H1 (cell line): ENCODE measurements at regions not wholly inside any gene's neighbourhood (a gene's known extent, or its start where the extent isn't known, plus 50 kb on each side); places are given as distances from the start of the nearest gene placed in this dataset.

Experiments used
- CTCF ChIA-PET: fragments of 300-600 bp; sonication (Branson Sonifier 250); formaldehyde crosslinking; loops from one replicate; lab custom pipeline; 2021; ENCODE audit not compliant: partially characterized antibody; lab: Charles Lee
- POLR2A ChIA-PET: fragments of 300-600 bp; sonication (Branson Sonifier 250); formaldehyde crosslinking; loops from one replicate; lab custom pipeline; 2021; ENCODE audit warnings: inconsistent platforms; ENCODE audit not compliant: partially characterized antibody; lab: Charles Lee
- DNase-seq, 2 experiments: peaks; one replicate each; pipeline versions ENCODE4 v3.0.0 to v3.0.0-alpha.2; 2010 to 2022; ENCODE audit warnings: low spot score in 2 of 2, low read depth in 1 of 2, mixed read lengths in 1 of 2
- FAIRE-seq: peaks from 2 replicates; lab custom pipeline; 2011; peaks lifted over from hg19 to GRCh38; lab: Jason Lieb, UNC
- H2AFZ ChIP-seq: 2 replicates; pipeline ENCODE4 v1.8.1; 2012; ENCODE audit warnings: low read length, inconsistent platforms
- H2AK5ac ChIP-seq: 2 replicates; pipeline ENCODE4 v1.6.1; 2013; ENCODE audit warnings: low read depth, low read length
- H2BK120ac ChIP-seq: replicated peaks from 2 replicates; pipeline ENCODE3; 2013; ENCODE audit warnings: low read depth, low read length, inconsistent platforms
- H2BK12ac ChIP-seq: 2 replicates; pipeline ENCODE4 v1.6.1; 2013; ENCODE audit warnings: low read depth, low read length
- H2BK15ac ChIP-seq: 2 replicates; pipeline ENCODE4 v1.6.1; 2013; ENCODE audit warnings: low read length
- H2BK20ac ChIP-seq: 2 replicates; pipeline ENCODE4 v1.6.1; 2013; ENCODE audit warnings: low read length
- H2BK5ac ChIP-seq: 2 replicates; pipeline ENCODE4 v1.6.1; 2013; ENCODE audit warnings: low read depth, low read length
- H3K14ac ChIP-seq: 2 replicates; pipeline ENCODE4 v1.6.1; 2013; ENCODE audit warnings: inconsistent platforms; ENCODE audit not compliant: insufficient read length
- H3K18ac ChIP-seq: 2 replicates; pipeline ENCODE4 v1.6.1; 2013; ENCODE audit warnings: low read length; ENCODE audit errors: extremely low read depth
- H3K23ac ChIP-seq: 2 replicates; pipeline ENCODE4 v1.6.1; 2013; ENCODE audit warnings: inconsistent platforms; ENCODE audit not compliant: insufficient read length
- H3K23me2 ChIP-seq: 2 replicates; pipeline ENCODE4 v1.6.1; 2013; ENCODE audit warnings: low read depth, low read length
- H3K27ac ChIP-seq: 2 replicates; pipeline ENCODE4 v1.6.1; 2011; ENCODE audit warnings: low read depth, low read length, inconsistent platforms
- H3K27me3 ChIP-seq, 4 experiments: replicated peaks in 1 of 4; 1 replicate in 1 of 4; 2 replicates in 3 of 4; pipeline versions ENCODE4 v1.6.1 to v1.8.1; 2011 to 2013; ENCODE audit warnings: low read length in 3 of 4, mild to moderate bottlenecking in 3 of 4, inconsistent platforms in 2 of 4, mixed read lengths in 2 of 4, moderate library complexity in 1 of 4; ENCODE audit not compliant: control insufficient read depth in 3 of 4, insufficient read depth in 3 of 4; ENCODE audit errors: extremely low read depth in 1 of 4
- H3K36me3 ChIP-seq, 4 experiments: 2 replicates each; pipeline versions ENCODE4 v1.6.1 to v1.8.1; 2011 to 2013; ENCODE audit warnings: mild to moderate bottlenecking in 4 of 4, low read length in 3 of 4, moderate library complexity in 2 of 4, control low read depth in 1 of 4, inconsistent platforms in 1 of 4; ENCODE audit not compliant: insufficient read depth in 4 of 4, control insufficient read depth in 2 of 4
- H3K4ac ChIP-seq: replicated peaks from 2 replicates; pipeline ENCODE3; 2013; ENCODE audit warnings: low read length, low read depth, mixed read lengths, inconsistent platforms; ENCODE audit not compliant: insufficient read length
- H3K4me1 ChIP-seq, 4 experiments: replicated peaks in 1 of 4; 1 replicate in 1 of 4; 2 replicates in 3 of 4; pipeline versions ENCODE4 v1.6.1 to v1.8.1; 2011 to 2013; ENCODE audit warnings: low read length in 3 of 4, inconsistent platforms in 2 of 4, mixed read lengths in 1 of 4; ENCODE audit not compliant: insufficient read depth in 4 of 4, control insufficient read depth in 3 of 4
- H3K4me2 ChIP-seq, 2 experiments: 2 replicates each; pipeline versions ENCODE4 v1.6.1 to v1.8.1; 2011 to 2013; ENCODE audit warnings: low read depth in 2 of 2, low read length in 2 of 2, control low read depth in 1 of 2, inconsistent platforms in 1 of 2, mild to moderate bottlenecking in 1 of 2; ENCODE audit not compliant: insufficient read depth in 1 of 2
- H3K4me3 ChIP-seq, 4 experiments: fragments of 200-600, 300-600 bp in 1 of 4; sonication (generic), shearing (Covaris generic), sonication (Bioruptor Twin) in 1 of 4; 2 replicates each; pipeline versions ENCODE4 v1.5.1 to v1.8.1; 2011 to 2016; ENCODE audit warnings: low read length in 4 of 4, low read depth in 3 of 4, control low read depth in 2 of 4, inconsistent platforms in 2 of 4, mild to moderate bottlenecking in 2 of 4, mixed read lengths in 1 of 4, moderate library complexity in 1 of 4; ENCODE audit not compliant: insufficient read depth in 2 of 4; ENCODE audit errors: extremely low read depth in 1 of 4
- H3K56ac ChIP-seq: replicated peaks from 2 replicates; pipeline ENCODE3; 2013; ENCODE audit warnings: low read depth, mild to moderate bottlenecking, mixed read lengths, low read length, inconsistent platforms; ENCODE audit not compliant: insufficient read length
- H3K79me1 ChIP-seq: 2 replicates; pipeline ENCODE4 v1.6.1; 2013; ENCODE audit warnings: low read depth, low read length, control low read depth
- H3K79me2 ChIP-seq, 2 experiments: 2 replicates each; pipeline versions ENCODE4 v1.6.1 to v1.8.1; 2012 to 2013; ENCODE audit warnings: low read length in 2 of 2, mild to moderate bottlenecking in 2 of 2, inconsistent platforms in 1 of 2; ENCODE audit not compliant: insufficient read depth in 2 of 2, control insufficient read depth in 1 of 2
- H3K9ac ChIP-seq, 4 experiments: replicated peaks in 1 of 4; 1 replicate in 1 of 4; 2 replicates in 3 of 4; pipeline versions ENCODE4 v1.6.1 to v1.8.1; 2011 to 2013; ENCODE audit warnings: low read depth in 3 of 4, low read length in 3 of 4, control low read depth in 2 of 4, mild to moderate bottlenecking in 2 of 4, moderate library complexity in 2 of 4, inconsistent platforms in 1 of 4; ENCODE audit errors: extremely low read depth in 1 of 4
- H3K9me3 ChIP-seq, 2 experiments: 2 replicates each; pipeline versions ENCODE4 v1.6.1 to v1.8.1; 2012 to 2013; ENCODE audit warnings: mild to moderate bottlenecking in 2 of 2, moderate library complexity in 2 of 2, control low read depth in 1 of 2, inconsistent platforms in 1 of 2, low read depth in 1 of 2, low read length in 1 of 2, mixed read lengths in 1 of 2; ENCODE audit not compliant: insufficient read depth in 2 of 2
- H4K20me1 ChIP-seq, 2 experiments: replicated peaks in 1 of 2; 2 replicates each; pipeline versions ENCODE3 to v1.8.1; 2011 to 2013; ENCODE audit warnings: inconsistent platforms in 2 of 2, low read length in 2 of 2, mild to moderate bottlenecking in 1 of 2; ENCODE audit not compliant: insufficient read depth in 2 of 2, control insufficient read depth in 1 of 2
- H4K5ac ChIP-seq: 2 replicates; pipeline ENCODE4 v1.6.1; 2013; ENCODE audit warnings: low read length, low read depth, mixed read lengths, inconsistent platforms; ENCODE audit not compliant: insufficient read length
- H4K8ac ChIP-seq: 2 replicates; pipeline ENCODE4 v1.8.0; 2013; ENCODE audit warnings: mild to moderate bottlenecking, moderate library complexity, low read length, inconsistent platforms; ENCODE audit not compliant: insufficient read depth; ENCODE audit errors: extremely low read depth
- H4K91ac ChIP-seq: replicated peaks from 2 replicates; pipeline ENCODE3; 2013; ENCODE audit warnings: low read length, mixed read lengths, inconsistent platforms; ENCODE audit not compliant: insufficient read length
- RAD21 ChIP-seq, 2 experiments: IDR thresholded peaks in 1 of 2; conservative IDR thresholded peaks in 1 of 2; 2 replicates each; pipeline ENCODE4 v1.6.1; 2011; ENCODE audit warnings: low read depth in 2 of 2, low read length in 2 of 2, improper control_type of control experiment in 1 of 2, inconsistent platforms in 1 of 2, mild to moderate bottlenecking in 1 of 2, moderate library complexity in 1 of 2
- WGBS, 2 experiments: shearing (Covaris generic) in 1 of 2; methylation state at CpG; one replicate each; pipeline versions ENCODE4 v1.1.6 to v1.1.7; 2013 to 2015; ENCODE audit warnings: low lambda C conversion rate in 2 of 2, mixed read lengths in 2 of 2, inconsistent platforms in 1 of 2, low coverage in 1 of 2, missing lambda C conversion rate in 1 of 2; ENCODE audit not compliant: insufficient replicate concordance in 2 of 2, insufficient coverage in 1 of 2, insufficient read length in 1 of 2; ENCODE audit errors: extremely low coverage in 1 of 2, missing lambda C conversion rate in 1 of 2; 5-methylcytosine and 5-hydroxymethylcytosine counted together

GRCh38 chr6:22808466-22808865, 239.1 kb downstream of the HDGFL1 start:
- Histone ChIP-seq H3K27me3 (no peaks in the 10 kb centered on the region), H3K4ac (no peak overlapping the region), H3K36me3 (no peaks in the 10 kb centered on the region), H4K20me1 (no peaks in the 10 kb centered on the region), H3K79me2 (no peaks in the 10 kb centered on the region), H2BK15ac (no peak overlapping the region), H3K23ac (no peak overlapping the region), H3K4me1 (peaks cover 0 to 10% (median 3%) of the 10 kb centered on the region in 4 experiments; a peak in 4 of 7 replicates), H2BK12ac (no peak overlapping the region), H2AFZ (no peak overlapping the region), H3K4me3 (no peak overlapping the region), H3K79me1 (no peaks in the 10 kb centered on the region), H3K18ac (no peak overlapping the region), H4K91ac (no peak overlapping the region), H3K14ac (no peak overlapping the region), H4K5ac (no peak overlapping the region), H4K8ac (no peak overlapping the region), H3K27ac (no peak overlapping the region), H3K23me2 (no peaks in the 10 kb centered on the region), H3K9ac (no peak overlapping the region), H2BK20ac (no peak overlapping the region), H2BK5ac (no peak overlapping the region), H3K56ac (no peak overlapping the region), H3K4me2 (no peak overlapping the region), H2AK5ac (no peak overlapping the region), H2BK120ac (no peak overlapping the region), H3K9me3 (no peaks in the 10 kb centered on the region)
- 96% methylated on average over 1 of the region's 1 CpG; no CpG with 5 or more reads in 1 of the 2 experiments for WGBS, 2 experiments
- DNase-seq (no peak), FAIRE-seq (no peak)
- CTCF ChIA-PET, result interaction anchor here (1.2 kb wide), 1 partner anchor 626 kb away, joined by 3 read pairs; no protein-coding TSS in a partner anchor
- POLR2A ChIA-PET, result no interaction called here
- TF ChIP-seq RAD21 (IDR thresholded peaks at IDR 0.05 in 1 of 2, conservative IDR thresholded peaks at IDR 0.05 in 1 of 2; ENCODE audit: low read depth in 2 of 2, low read length in 2 of 2), result no peak
